Mesenchymal stem cell (in vitro differentiated cells and primary cell): ENCODE measurements at regions not wholly inside any gene's neighbourhood (a gene's known extent, or its start where the extent isn't known, plus 50 kb on each side); places are given as distances from the start of the nearest gene placed in this dataset.
"Not testable (repeated sequence)": the region's sequence is repeated elsewhere in the genome, so short reads cannot be mapped to it uniquely, and the experiment has no call there.

Source experiments
- DNase-seq: peaks from one replicate; pipeline ENCODE4 v3.0.0-alpha.2; 2013
- H2AFZ ChIP-seq: one replicate; pipeline ENCODE4 v1.6.1; 2013; ENCODE audit warnings: low read depth, mild to moderate bottlenecking, control low read depth, inconsistent platforms, low read length, moderate library complexity
- H2AK5ac ChIP-seq: 2 replicates; pipeline ENCODE4 v1.6.1; 2013; ENCODE audit warnings: low read length, moderate library complexity, mild to moderate bottlenecking, inconsistent platforms; ENCODE audit not compliant: severe bottlenecking
- H2BK120ac ChIP-seq: one replicate; pipeline ENCODE4 v1.6.1; 2013; ENCODE audit warnings: low read depth, mild to moderate bottlenecking, inconsistent platforms, low read length, moderate library complexity
- H2BK12ac ChIP-seq, 2 experiments: one replicate each; pipeline ENCODE4 v1.6.1; 2013; ENCODE audit warnings: inconsistent platforms in 2 of 2, low read length in 2 of 2, mild to moderate bottlenecking in 2 of 2, moderate library complexity in 2 of 2, control low read depth in 1 of 2
- H2BK15ac ChIP-seq: one replicate; pipeline ENCODE4 v1.6.1; 2013; ENCODE audit warnings: mild to moderate bottlenecking, low read depth, inconsistent platforms; ENCODE audit not compliant: poor library complexity, severe bottlenecking
- H2BK5ac ChIP-seq: 2 replicates; pipeline ENCODE4 v1.6.1; 2013; ENCODE audit warnings: low read depth, mild to moderate bottlenecking, low read length, control low read depth, inconsistent platforms; ENCODE audit not compliant: poor library complexity, severe bottlenecking
- H3K14ac ChIP-seq, 2 experiments: one replicate each; pipeline ENCODE4 v1.6.1; 2013; ENCODE audit warnings: inconsistent platforms in 2 of 2, low read length in 2 of 2, control low read depth in 1 of 2, mild to moderate bottlenecking in 1 of 2, moderate library complexity in 1 of 2
- H3K18ac ChIP-seq, 2 experiments: one replicate each; pipeline ENCODE4 v1.6.1; 2013; ENCODE audit warnings: inconsistent platforms in 2 of 2, low read length in 2 of 2, control low read depth in 1 of 2, low read depth in 1 of 2, mild to moderate bottlenecking in 1 of 2
- H3K23ac ChIP-seq, 2 experiments: one replicate each; pipeline ENCODE4 v1.6.1; 2013; ENCODE audit warnings: inconsistent platforms in 2 of 2, low read length in 2 of 2, mild to moderate bottlenecking in 2 of 2, moderate library complexity in 2 of 2, control low read depth in 1 of 2
- H3K27ac ChIP-seq: 2 replicates; pipeline ENCODE4 v1.5.1; 2013; ENCODE audit warnings: mild to moderate bottlenecking, moderate library complexity, low read length, control low read depth, inconsistent platforms; ENCODE audit not compliant: poor library complexity, severe bottlenecking
- H3K27me3 ChIP-seq, 2 experiments: 2 replicates each; pipeline versions ENCODE4 v1.6.1 to v1.7.0; 2013; ENCODE audit warnings: low read length in 2 of 2, mild to moderate bottlenecking in 2 of 2, moderate library complexity in 2 of 2, control low read depth in 1 of 2, inconsistent platforms in 1 of 2; ENCODE audit not compliant: control insufficient read depth in 1 of 2, insufficient read depth in 1 of 2
- H3K36me3 ChIP-seq, 2 experiments: 2 replicates each; pipeline versions ENCODE4 v1.6.1 to v1.7.0; 2013; ENCODE audit warnings: low read length in 2 of 2, control low read depth in 1 of 2, inconsistent platforms in 1 of 2, low read depth in 1 of 2, mild to moderate bottlenecking in 1 of 2; ENCODE audit not compliant: insufficient read depth in 2 of 2, control insufficient read depth in 1 of 2
- H3K4ac ChIP-seq, 2 experiments: one replicate each; pipeline ENCODE4 v1.6.1; 2013; ENCODE audit warnings: inconsistent platforms in 2 of 2, low read length in 2 of 2, mild to moderate bottlenecking in 2 of 2, moderate library complexity in 2 of 2, control low read depth in 1 of 2, low read depth in 1 of 2
- H3K4me1 ChIP-seq: 2 replicates; pipeline ENCODE4 v1.6.1; 2013; ENCODE audit warnings: low read depth, low read length, control low read depth; ENCODE audit not compliant: control insufficient read depth, insufficient read depth
- H3K4me2 ChIP-seq: 2 replicates; pipeline ENCODE4 v1.6.1; 2013; ENCODE audit warnings: low read length, mild to moderate bottlenecking, inconsistent platforms; ENCODE audit not compliant: poor library complexity, severe bottlenecking
- H3K4me3 ChIP-seq, 2 experiments: 2 replicates each; pipeline versions ENCODE4 v1.5.1 to v1.7.0; 2013; ENCODE audit warnings: low read length in 2 of 2, mild to moderate bottlenecking in 2 of 2, control low read depth in 1 of 2, low read depth in 1 of 2; ENCODE audit not compliant: insufficient read depth in 1 of 2
- H3K79me1 ChIP-seq: replicated peaks from 2 replicates; pipeline ENCODE4 v1.6.1; 2013; ENCODE audit warnings: mild to moderate bottlenecking, control low read depth, low read length, inconsistent platforms; ENCODE audit not compliant: poor library complexity, severe bottlenecking
- H3K9ac ChIP-seq: 2 replicates; pipeline ENCODE4 v1.7.0; 2013; ENCODE audit warnings: mild to moderate bottlenecking, low read length, moderate library complexity
- H3K9me3 ChIP-seq: 2 replicates; pipeline ENCODE4 v1.7.0; 2013; ENCODE audit warnings: mild to moderate bottlenecking, low read length; ENCODE audit not compliant: control insufficient read depth
- H4K8ac ChIP-seq: one replicate; pipeline ENCODE4 v1.6.1; 2013; ENCODE audit warnings: inconsistent platforms, mild to moderate bottlenecking, low read length, moderate library complexity
- H4K91ac ChIP-seq: one replicate; pipeline ENCODE4 v1.6.1; 2013; ENCODE audit warnings: mild to moderate bottlenecking, low read length, inconsistent platforms
- WGBS: methylation state at CpG from one replicate; pipeline ENCODE4 v1.1.7; 2013; ENCODE audit warnings: mixed read lengths; 5-methylcytosine and 5-hydroxymethylcytosine counted together

GRCh38 chr3:89533275-89533674, 425.9 kb downstream of the EPHA3 start:
- Histone ChIP-seq H3K27ac (no peak overlapping the region), H3K4me3 (no peak overlapping the region), H3K27me3 (no peaks in the 10 kb centered on the region), H2BK5ac (no peak overlapping the region), H3K9ac (no peak overlapping the region), H3K4me2 (no peak overlapping the region), H2BK120ac (no peak overlapping the region), H3K23ac (no peak overlapping the region), H2BK15ac (no peak overlapping the region), H3K9me3 (no peaks in the 10 kb centered on the region), H3K36me3 (no peaks in the 10 kb centered on the region), H3K4ac (no peak overlapping the region), H3K79me1 (no peaks in the 10 kb centered on the region), H3K4me1 (no peaks in the 10 kb centered on the region), H2BK12ac (no peak overlapping the region), H2AFZ (no peak overlapping the region), H4K8ac (no peak overlapping the region), H3K18ac (no peak overlapping the region), H3K14ac (no peak overlapping the region), H4K91ac (no peak overlapping the region), H2AK5ac (no peak overlapping the region)
- DNase-seq: no peak
- 91% methylated on average over 2 of the region's 2 CpGs for WGBS

GRCh38 chr3:89554587-89554986, 447.2 kb downstream of the EPHA3 start:
- H2BK15ac ChIP-seq, H3K4me3 ChIP-seq, H3K23ac ChIP-seq, H3K9me3 ChIP-seq, H3K36me3 ChIP-seq, H3K4ac ChIP-seq, DNase-seq, H2AFZ ChIP-seq, H2BK5ac ChIP-seq, H3K14ac ChIP-seq, H3K27me3 ChIP-seq, H3K18ac ChIP-seq, H3K4me2 ChIP-seq, H4K91ac ChIP-seq, H4K8ac ChIP-seq, H3K79me1 ChIP-seq, H3K27ac ChIP-seq, H3K4me1 ChIP-seq, H2AK5ac ChIP-seq, H2BK12ac ChIP-seq, H3K9ac ChIP-seq, H2BK120ac ChIP-seq: not testable (repeated sequence)
- 98% methylated on average over 4 of the region's 6 CpGs for WGBS

GRCh38 chr3:89558711-89559110, 451.3 kb downstream of the EPHA3 start:
- Histone ChIP-seq H2BK5ac (no peak overlapping the region), H2AK5ac (no peak overlapping the region), H3K4me3 (no peak overlapping the region), H3K4me2 (no peak overlapping the region), H2BK15ac (no peak overlapping the region), H3K18ac (no peak overlapping the region), H4K8ac (no peak overlapping the region), H3K4ac (no peak overlapping the region), H3K79me1 (no peaks in the 10 kb centered on the region), H4K91ac (no peak overlapping the region), H2AFZ (no peak overlapping the region), H3K9ac (no peak overlapping the region), H3K36me3 (no peaks in the 10 kb centered on the region), H3K23ac (no peak overlapping the region), H3K9me3 (no peaks in the 10 kb centered on the region), H2BK120ac (no peak overlapping the region), H3K27ac (no peak overlapping the region), H3K14ac (no peak overlapping the region), H3K4me1 (peaks cover 1% of the 10 kb centered on the region), H2BK12ac (no peak overlapping the region), H3K27me3 (no peaks in the 10 kb centered on the region)
- no CpG with 5 or more reads among the region's 1 CpG for WGBS
- DNase-seq: no peak

GRCh38 chr3:89560568-89560967, 453.1 kb downstream of the EPHA3 start:
- H3K79me1 ChIP-seq: no peaks in the 10 kb centered on the region
- no peaks in the 10 kb centered on the region for H3K36me3 ChIP-seq
- no peak overlapping the region for H2AK5ac ChIP-seq
- 31% methylated on average over 1 of the region's 1 CpG for WGBS
- no peak overlapping the region for H3K4me3 ChIP-seq
- H4K91ac ChIP-seq: no peak overlapping the region
- no peak overlapping the region for H2BK5ac ChIP-seq
- H2BK15ac ChIP-seq: no peak overlapping the region
- no peaks in the 10 kb centered on the region for H3K27me3 ChIP-seq
- peak; percentile 35 for DNase-seq
- H3K9me3 ChIP-seq: peaks cover 7% of the 10 kb centered on the region
- no peak overlapping the region for H3K9ac ChIP-seq
- H2BK12ac ChIP-seq: no peak overlapping the region
- H2BK120ac ChIP-seq: no peak overlapping the region
- H4K8ac ChIP-seq: no peak overlapping the region
- H3K4ac ChIP-seq: no peak overlapping the region
- no peak overlapping the region for H3K23ac ChIP-seq
- no peak overlapping the region for H3K18ac ChIP-seq
- no peak overlapping the region for H3K4me2 ChIP-seq
- peak overlapping the region; percentile 27 for H3K27ac ChIP-seq
- H2AFZ ChIP-seq: no peak overlapping the region
- no peak overlapping the region for H3K14ac ChIP-seq
- peaks cover 1% of the 10 kb centered on the region for H3K4me1 ChIP-seq
